ENCODE measurements at regions not wholly inside any gene's neighbourhood (a gene's known extent, or its start where the extent isn't known, plus 50 kb on each side); places are given as distances from the start of the nearest gene placed in this dataset.
A peak's percentile ranks its signal among the peaks of the same experiment; 100 is the strongest.
"Not testable (repeated sequence)": the region's sequence is repeated elsewhere in the genome, so short reads cannot be mapped to it uniquely, and the experiment has no call there.

- Mint-ChIP-seq H3K27me3 (peaks cover 9 to 49% (median 24%) of the 10 kb centered on the region in 3 donors), H3K9me3 (peaks cover 6 to 21% (median 10%) of the 10 kb centered on the region in 7 donors), H3K4me1 (peaks cover 7 to 10% (median 8%) of the 10 kb centered on the region in 3 donors)
- not testable (repeated sequence) for DNase-seq; H3K36me3 Mint-ChIP-seq; ATAC-seq (ENCODE audit: low read depth in 2 of 2); H3K27ac Mint-ChIP-seq; H3K4me3 Mint-ChIP-seq
These were observed 281.2 kb upstream of the SFSWAP start for GRCh38 chr12:131429697-131430096.

- no peak overlapping the region for H3K27ac Mint-ChIP-seq
- peaks cover 4 to 15% (median 7%) of the 10 kb centered on the region in 7 donors for H3K9me3 Mint-ChIP-seq
- no peak for ATAC-seq (ENCODE audit: low read depth in 2 of 2)
- no peak overlapping the region for H3K4me3 Mint-ChIP-seq
- peaks cover 7 to 10% (median 8%) of the 10 kb centered on the region in 3 donors for H3K4me1 Mint-ChIP-seq
- no peaks in the 10 kb centered on the region for H3K36me3 Mint-ChIP-seq
- H3K27me3 Mint-ChIP-seq: peaks cover 10 to 54% (median 28%) of the 10 kb centered on the region in 3 donors
- DNase-seq: no peak
These were observed 280.6 kb upstream of the SFSWAP start for GRCh38 chr12:131430158-131430742.

- not testable (repeated sequence) for H3K36me3 Mint-ChIP-seq; ATAC-seq (ENCODE audit: low read depth in 2 of 2); H3K27ac Mint-ChIP-seq; H3K9me3 Mint-ChIP-seq; H3K4me3 Mint-ChIP-seq; DNase-seq
- peaks cover 7 to 10% (median 8%) of the 10 kb centered on the region in 3 donors for H3K4me1 Mint-ChIP-seq
- peaks cover 13 to 56% (median 34%) of the 10 kb centered on the region in 3 donors for H3K27me3 Mint-ChIP-seq
These were observed 279.7 kb upstream of the SFSWAP start for GRCh38 chr12:131431126-131431655.

GRCh38 chr12:131432532-131433260 is 278.2 kb upstream of the SFSWAP start:
- DNase-seq (no peak), ATAC-seq (ENCODE audit: low read depth in 2 of 2) (no peak)
- Mint-ChIP-seq H3K27ac (peak overlapping the region in 1 of 6 donors; percentile 81), H3K36me3 (no peaks in the 10 kb centered on the region), H3K4me1 (peaks cover 7 to 10% (median 8%) of the 10 kb centered on the region in 3 donors), H3K27me3 (peaks cover 23 to 63% (median 38%) of the 10 kb centered on the region in 3 donors), H3K9me3 (peaks cover 0 to 9% (median 2%) of the 10 kb centered on the region in 7 donors), H3K4me3 (peak overlapping the region in 1 of 8 donors; percentile 37)

- ATAC-seq (ENCODE audit: low read depth in 2 of 2) (no peak), DNase-seq (no peak)
- peaks cover 23 to 62% (median 31%) of the 10 kb centered on the region in 3 donors for H3K27me3 Mint-ChIP-seq
These were observed 276.4 kb upstream of the SFSWAP start for GRCh38 chr12:131434208-131435125.

GRCh38 chr12:131436922-131437705 is 273.8 kb upstream of the SFSWAP start:
- Mint-ChIP-seq H3K27ac (peak overlapping the region in 1 of 6 donors; percentile 76), H3K4me3 (no peak overlapping the region), H3K9me3 (peaks cover 0 to 3% (median under 1%) of the 10 kb centered on the region in 7 donors), H3K27me3 (peaks cover 20 to 40% (median 26%) of the 10 kb centered on the region in 3 donors), H3K36me3 (no peaks in the 10 kb centered on the region), H3K4me1 (peaks cover 3 to 8% (median 5%) of the 10 kb centered on the region in 3 donors)
- ATAC-seq (ENCODE audit: low read depth in 2 of 2) (no peak), DNase-seq (no peak)

More at GRCh38 chr12:131434208-131435125, 276.4 kb upstream of the SFSWAP start:
- H3K27ac Mint-ChIP-seq: no peak overlapping the region
- no peaks in the 10 kb centered on the region for H3K36me3 Mint-ChIP-seq
- H3K9me3 Mint-ChIP-seq: peaks cover 0 to 9% (median 2%) of the 10 kb centered on the region in 7 donors
- peaks cover 7 to 10% (median 8%) of the 10 kb centered on the region in 3 donors for H3K4me1 Mint-ChIP-seq
- peak overlapping the region in 1 of 8 donors; percentile 53 for H3K4me3 Mint-ChIP-seq

GRCh38 chr12:131437706-131438492 is 273.0 kb upstream of the SFSWAP start:
- H3K4me3 Mint-ChIP-seq: no peak overlapping the region
- peaks cover 18 to 32% (median 20%) of the 10 kb centered on the region in 3 donors for H3K27me3 Mint-ChIP-seq
- H3K27ac Mint-ChIP-seq: no peak overlapping the region
- peaks cover 0 to 2% (median 0%) of the 10 kb centered on the region in 7 donors for H3K9me3 Mint-ChIP-seq
- no peak for DNase-seq
- H3K4me1 Mint-ChIP-seq: peaks cover 0 to 3% (median 2%) of the 10 kb centered on the region in 3 donors
- no peaks in the 10 kb centered on the region for H3K36me3 Mint-ChIP-seq
- ATAC-seq (ENCODE audit: low read depth in 2 of 2): no peak

GRCh38 chr12:131438493-131438835 is 272.4 kb upstream of the SFSWAP start:
- H3K27ac Mint-ChIP-seq; H3K9me3 Mint-ChIP-seq; DNase-seq; H3K4me3 Mint-ChIP-seq; H3K36me3 Mint-ChIP-seq; H3K4me1 Mint-ChIP-seq; ATAC-seq (ENCODE audit: low read depth in 2 of 2): not testable (repeated sequence)
- peaks cover 18 to 32% (median 20%) of the 10 kb centered on the region in 3 donors for H3K27me3 Mint-ChIP-seq

GRCh38 chr12:131438881-131439280 is 272.0 kb upstream of the SFSWAP start:
- Mint-ChIP-seq H3K27ac (no peak overlapping the region), H3K36me3 (no peaks in the 10 kb centered on the region), H3K4me1 (peaks cover 0 to 3% (median 2%) of the 10 kb centered on the region in 3 donors), H3K4me3 (no peak overlapping the region), H3K27me3 (peaks cover 18 to 32% (median 20%) of the 10 kb centered on the region in 3 donors), H3K9me3 (peaks cover 0 to 2% (median 0%) of the 10 kb centered on the region in 7 donors)
- DNase-seq (no peak), ATAC-seq (ENCODE audit: low read depth in 2 of 2) (no peak)

- DNase-seq; H3K27ac Mint-ChIP-seq; H3K4me3 Mint-ChIP-seq; ATAC-seq (ENCODE audit: low read depth in 2 of 2); H3K9me3 Mint-ChIP-seq; H3K4me1 Mint-ChIP-seq; H3K36me3 Mint-ChIP-seq: not testable (repeated sequence)
- H3K27me3 Mint-ChIP-seq: peaks cover 13 to 24% (median 18%) of the 10 kb centered on the region in 3 donors
These were observed 271.1 kb upstream of the SFSWAP start for GRCh38 chr12:131439752-131440151.

GRCh38 chr12:131440209-131441059 is 270.5 kb upstream of the SFSWAP start:
- not testable (repeated sequence) for DNase-seq; H3K4me3 Mint-ChIP-seq; H3K9me3 Mint-ChIP-seq; H3K27ac Mint-ChIP-seq; H3K36me3 Mint-ChIP-seq; ATAC-seq (ENCODE audit: low read depth in 2 of 2); H3K4me1 Mint-ChIP-seq
- peaks cover 10 to 20% (median 14%) of the 10 kb centered on the region in 3 donors for H3K27me3 Mint-ChIP-seq

All from naive B cell (primary cell).